Prostate gland (tissue), 2 donors: ENCODE measurements at regions not wholly inside any gene's neighbourhood (a gene's known extent, or its start where the extent isn't known, plus 50 kb on each side); places are given as distances from the start of the nearest gene placed in this dataset.

ENCODE experiments used
- DNase-seq: peaks from one replicate; pipeline ENCODE4 v3.0.0-alpha.2; 2019; ENCODE audit warnings: low spot score
- H3K27ac ChIP-seq, 2 donors: fragments of 200-600 bp; sonication (generic); 2 replicates each; pipeline ENCODE4 v1.5.1; 2017 to 2019
- H3K27me3 ChIP-seq: fragments of 200-600 bp; sonication (generic); replicated peaks from 2 replicates; pipeline ENCODE4 v1.5.1; 2019; ENCODE audit not compliant: insufficient read depth
- H3K36me3 ChIP-seq, 2 donors: fragments of 200-600 bp; sonication (generic); 1 replicate in 1 of 2; 2 replicates in 1 of 2; pipeline versions ENCODE4 v1.5.1 to v1.8.1; 2017 to 2019
- H3K4me1 ChIP-seq: fragments of 200-600 bp; sonication (generic); replicated peaks from 2 replicates; pipeline ENCODE4 v1.5.1; 2019
- H3K4me3 ChIP-seq, 2 donors: fragments of 200-600 bp; sonication (generic); 2 replicates each; pipeline ENCODE4 v1.5.1; 2017 to 2019
- H3K9me3 ChIP-seq: fragments of 200-600 bp; sonication (generic); 2 replicates; pipeline ENCODE4 v1.5.1; 2017
- CTCF ChIP-seq, 4 experiments: fragments of 200-600 bp in 2 of 4; fragments of 450-650 bp in 2 of 4; sonication (generic) in 2 of 4; IDR thresholded peaks; 1 replicate in 3 of 4; 2 replicates in 1 of 4; pipeline ENCODE4 v1.5.1; 2016 to 2019; ENCODE audit warnings: antibody characterized with exemption in 4 of 4, mild to moderate bottlenecking in 2 of 4, moderate library complexity in 2 of 4
- POLR2A ChIP-seq: fragments of 450-650 bp; IDR thresholded peaks from one replicate; pipeline ENCODE4 v1.6.1; 2016; ENCODE audit warnings: antibody characterized with exemption, mild to moderate bottlenecking
- POLR2AphosphoS5 ChIP-seq: sonication (generic); formaldehyde crosslinking; IDR thresholded peaks from one replicate; pipeline ENCODE4 v1.6.1; 2017; ENCODE audit warnings: antibody characterized with exemption
- WGBS: methylation state at CpG from one replicate; pipeline ENCODE4 v1.1.5; 2018; 5-methylcytosine and 5-hydroxymethylcytosine counted together
- intact Hi-C: fragments of 100-400 bp; cut with DNase I; formaldehyde crosslinking; loops from one replicate; pipeline ENCODE4 v1.14.2; 2022

- Histone ChIP-seq H3K27ac (no peak overlapping the region), H3K27me3 (no peaks in the 10 kb centered on the region), H3K4me1 (peaks cover 18% of the 10 kb centered on the region), H3K9me3 (no peaks in the 10 kb centered on the region), H3K36me3 (no peaks in the 10 kb centered on the region), H3K4me3 (no peak overlapping the region)
- peak; percentile 63 for TF ChIP-seq POLR2AphosphoS5
- no peak for TF ChIP-seq CTCF (IDR thresholded peaks at IDR 0.05)
- TF ChIP-seq POLR2A = no peak
- WGBS = 67% methylated on average over 25 of the region's 25 CpGs
- intact Hi-C loops = loop anchor here (10.0 kb wide), 1 partner anchor 178 kb away; no protein-coding TSS in a partner anchor
- peak; percentile 57 for DNase-seq
These were observed 123.0 kb upstream of the JCAD start for GRCh38 chr10:30182191-30183054.

- Histone ChIP-seq H3K4me3 (no peak overlapping the region), H3K27ac (no peak overlapping the region), H3K4me1 (peaks cover 5% of the 10 kb centered on the region), H3K9me3 (no peaks in the 10 kb centered on the region), H3K27me3 (no peaks in the 10 kb centered on the region), H3K36me3 (no peaks in the 10 kb centered on the region)
- intact Hi-C loops = no loop called here
- no peak for DNase-seq
- TF ChIP-seq POLR2AphosphoS5 (no peak), CTCF (IDR thresholded peaks at IDR 0.05) (no peak), POLR2A (no peak)
- 62% methylated on average over 8 of the region's 8 CpGs for WGBS
These were observed 119.1 kb upstream of the JCAD start for GRCh38 chr10:30178356-30178964.

GRCh38 chr10:30176776-30177533 lies 117.6 kb upstream of the JCAD start:
- H3K4me1 ChIP-seq = no peaks in the 10 kb centered on the region
- WGBS = 58% methylated on average over 10 of the region's 10 CpGs
- TF ChIP-seq POLR2A (no peak), CTCF (IDR thresholded peaks at IDR 0.05) (no peak), POLR2AphosphoS5 (no peak)
- DNase-seq = no peak
- no peak overlapping the region for H3K4me3 ChIP-seq
- H3K27me3 ChIP-seq = no peaks in the 10 kb centered on the region
- H3K27ac ChIP-seq = no peak overlapping the region
- no peaks in the 10 kb centered on the region for H3K9me3 ChIP-seq
- intact Hi-C loops = no loop called here
- H3K36me3 ChIP-seq = no peaks in the 10 kb centered on the region

GRCh38 chr10:30176182-30176581 lies 116.8 kb upstream of the JCAD start:
- Histone ChIP-seq H3K27ac (no peak overlapping the region), H3K9me3 (no peaks in the 10 kb centered on the region), H3K4me1 (no peaks in the 10 kb centered on the region), H3K36me3 (no peaks in the 10 kb centered on the region), H3K4me3 (no peak overlapping the region), H3K27me3 (no peaks in the 10 kb centered on the region)
- intact Hi-C loops = no loop called here
- no peak for DNase-seq
- TF ChIP-seq CTCF (IDR thresholded peaks at IDR 0.05) (no peak), POLR2AphosphoS5 (no peak), POLR2A (no peak)
- WGBS = 89% methylated on average over 9 of the region's 9 CpGs
